HG03575 (cell line): ENCODE measurements at regions not wholly inside any gene's neighbourhood (a gene's known extent, or its start where the extent isn't known, plus 50 kb on each side); places are given as distances from the start of the nearest gene placed in this dataset.
"Not testable (repeated sequence)": the region's sequence is repeated elsewhere in the genome, so short reads cannot be mapped to it uniquely, and the experiment has no call there.

ENCODE experiments used
- ATAC-seq: cut with Tn5 transposase; IDR thresholded peaks from one replicate; pipeline ENCODE4 v1.9.1; 2021; ENCODE audit not compliant: unreplicated experiment, insufficient number of reproducible peaks, low FRiP score; ENCODE audit errors: extremely low read depth

GRCh38 chr1:228842094-228842775, 107.0 kb downstream of the RHOU start:
- ATAC-seq = no peak

DNA sequence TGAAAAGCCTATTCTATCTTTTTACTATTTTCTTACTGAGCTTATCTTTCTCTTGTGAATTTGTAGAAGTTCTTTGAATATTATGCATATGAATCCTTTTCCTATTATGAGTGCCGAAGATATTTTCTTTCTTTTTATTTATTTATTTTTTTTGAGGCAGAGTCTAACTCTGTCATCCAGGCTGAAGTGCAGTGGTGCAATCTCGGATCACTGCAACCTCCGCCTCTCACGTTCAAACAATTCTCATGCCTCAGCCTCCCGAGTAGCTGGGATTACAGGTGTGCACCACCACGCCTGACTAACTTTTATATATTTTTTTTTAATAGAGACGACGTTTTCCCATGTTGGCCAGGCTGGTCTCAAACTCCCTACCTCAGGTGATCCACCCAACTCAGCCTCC, 109.8 kb downstream of the RHOU start:
- ATAC-seq = no peak

GRCh38 chr1:228846952-228847351, 111.7 kb downstream of the RHOU start:
- no peak for ATAC-seq

- not testable (repeated sequence) for ATAC-seq
Observed at GRCh38 chr1:228847451-228847850, 112.2 kb downstream of the RHOU start.

DNA sequence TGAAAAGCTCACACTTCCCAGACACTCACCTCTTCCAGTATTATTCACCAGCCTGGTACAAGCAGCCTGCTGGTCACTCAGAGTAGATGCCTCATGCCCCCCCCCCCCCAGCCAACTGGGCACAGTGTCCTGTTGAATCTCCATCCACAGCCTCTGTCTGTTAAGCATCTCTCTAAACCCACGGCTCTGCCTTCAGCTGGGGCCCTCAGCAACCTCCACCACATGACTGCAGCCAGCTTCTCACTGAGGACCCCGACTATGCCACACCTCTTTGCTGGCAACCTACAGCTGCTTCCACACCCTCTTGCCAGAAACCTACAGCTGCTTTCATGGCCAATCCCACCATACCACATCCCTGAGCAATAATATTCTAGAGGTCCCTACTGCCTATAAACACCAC, 113.1 kb downstream of the RHOU start:
- ATAC-seq = no peak

- ATAC-seq = no peak
Observed at GRCh38 chr1:228849011-228849541, 113.8 kb downstream of the RHOU start.

GRCh38 chr1:228850141-228851100, 115.1 kb downstream of the RHOU start:
- no peak for ATAC-seq

DNA sequence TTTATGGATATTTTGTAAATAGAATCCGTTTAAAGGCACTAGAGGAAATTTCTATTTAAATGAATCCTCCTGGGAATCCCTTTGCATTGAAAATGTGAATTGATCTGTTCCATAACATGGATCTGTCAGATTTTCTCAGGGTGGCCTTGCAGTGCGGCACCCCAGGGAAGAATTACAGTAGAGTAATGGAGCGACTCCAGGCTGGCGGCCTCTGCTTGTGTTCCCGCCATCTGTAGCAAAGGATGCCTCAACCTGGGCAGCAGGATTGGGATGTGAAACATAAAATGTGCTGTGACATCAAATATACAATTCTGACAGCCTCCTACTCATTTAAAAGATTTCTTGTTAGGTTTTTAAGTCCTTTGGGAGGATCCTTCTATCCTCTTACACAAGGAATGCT, 115.9 kb downstream of the RHOU start:
- no peak for ATAC-seq

- ATAC-seq = no peak
Observed at GRCh38 chr1:228851618-228852017, 116.3 kb downstream of the RHOU start.

DNA sequence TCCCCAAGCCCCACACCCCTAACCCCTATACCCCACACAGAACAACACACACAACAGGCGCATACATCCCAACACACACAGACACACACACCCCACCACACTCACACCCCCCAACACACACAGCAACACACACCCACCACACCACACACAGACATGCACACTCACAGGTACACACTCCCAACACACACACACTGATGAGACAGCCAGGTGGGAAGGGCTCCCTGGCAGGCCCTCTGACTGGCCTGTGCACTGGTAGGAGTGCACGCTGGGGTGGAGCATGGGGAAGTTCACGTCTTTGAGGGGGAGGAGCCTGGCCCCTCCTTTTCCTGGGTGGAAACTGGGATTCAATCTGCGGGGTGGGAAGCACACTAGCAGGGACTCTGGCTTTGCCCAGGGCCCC, 116.7 kb downstream of the RHOU start:
- no peak for ATAC-seq

DNA sequence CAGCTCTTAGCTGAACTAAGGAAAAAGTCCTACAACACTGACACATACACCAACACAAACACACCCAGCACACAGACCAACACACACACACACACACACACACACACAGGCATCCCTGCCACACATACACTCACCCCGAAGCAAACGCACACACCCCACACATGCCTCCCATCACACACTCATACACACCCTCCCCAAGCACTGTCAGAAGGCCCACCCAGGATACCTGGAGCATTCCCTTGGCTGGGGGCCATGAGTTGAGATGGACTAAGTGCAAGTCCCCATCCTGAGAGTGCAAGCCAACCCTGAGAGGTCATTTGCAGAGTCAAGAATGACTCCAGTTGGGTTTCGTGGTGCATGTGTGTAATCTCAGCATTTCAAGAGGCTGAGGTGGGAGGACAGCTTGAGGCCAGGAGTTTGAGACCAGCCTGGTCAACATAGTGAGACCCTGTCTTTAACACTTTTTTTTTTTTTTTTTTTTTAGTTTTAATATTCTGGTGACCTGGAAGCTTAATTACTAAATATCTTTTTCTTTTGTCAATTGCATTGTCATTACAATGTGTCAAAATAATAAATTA, 117.3 kb downstream of the RHOU start:
- no peak for ATAC-seq

GRCh38 chr1:228853191-228853590, 117.9 kb downstream of the RHOU start:
- ATAC-seq = no peak

GRCh38 chr1:228853637-228854036, 118.4 kb downstream of the RHOU start:
- ATAC-seq = no peak

- ATAC-seq = no peak
Observed at GRCh38 chr1:228854907-228855306, 119.6 kb downstream of the RHOU start.

- no peak for ATAC-seq
Observed at GRCh38 chr1:228857611-228858010, 122.3 kb downstream of the RHOU start.

GRCh38 chr1:228860911-228861831, 125.9 kb downstream of the RHOU start:
- ATAC-seq = no peak

- no peak for ATAC-seq
Observed at GRCh38 chr1:228861832-228862180, 126.5 kb downstream of the RHOU start.

DNA sequence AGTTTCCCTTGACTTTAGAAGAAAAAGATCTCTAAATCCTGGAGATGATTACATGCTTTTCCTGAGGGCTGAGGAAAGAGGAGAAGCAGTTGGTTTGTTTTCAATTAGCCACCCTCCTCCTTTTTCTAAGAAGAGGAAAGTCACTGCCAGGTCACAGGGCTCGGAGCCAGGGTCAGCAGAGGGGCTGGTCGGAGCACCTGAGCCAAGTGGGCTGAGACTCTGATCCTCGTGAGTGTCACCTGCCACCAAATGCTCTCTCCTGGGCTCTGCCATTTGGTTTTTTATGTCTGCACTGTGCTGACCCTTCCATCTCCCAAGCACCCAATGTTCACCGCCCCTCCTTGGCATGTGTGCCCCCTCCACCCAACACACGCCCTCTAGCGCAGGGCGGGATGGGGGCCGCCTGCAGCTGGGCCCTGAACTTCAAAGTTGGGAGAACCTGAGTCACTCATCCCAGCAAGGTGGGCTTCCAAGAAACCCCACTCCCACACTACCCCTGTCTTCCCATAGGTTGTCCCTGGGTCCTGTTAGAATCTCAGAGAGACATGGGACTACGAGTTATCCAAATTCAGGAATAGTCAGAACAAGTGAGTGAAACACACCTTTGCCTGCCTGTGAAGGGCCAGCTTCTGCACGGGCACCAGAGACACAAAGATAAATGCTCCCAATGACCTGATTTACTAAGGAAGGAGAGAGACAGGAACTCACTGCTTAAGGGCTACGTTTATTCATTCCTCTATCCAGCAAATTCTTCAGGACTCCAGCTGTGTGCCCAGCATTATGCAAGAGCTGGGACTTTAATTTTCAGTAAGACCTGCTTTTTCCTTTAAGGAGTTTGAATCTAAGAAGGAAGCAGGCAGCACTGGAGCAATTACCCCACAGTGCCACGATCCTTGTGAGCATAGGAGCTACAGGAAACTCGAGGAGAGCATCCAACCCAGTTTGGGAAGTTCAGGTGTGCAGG, 127.5 kb downstream of the RHOU start:
- no peak for ATAC-seq
